SK-N-SH (cell line): ENCODE measurements at regions not wholly inside any gene's neighbourhood (a gene's known extent, or its start where the extent isn't known, plus 50 kb on each side); places are given as distances from the start of the nearest gene placed in this dataset.

Source experiments
- CHD2 ChIP-seq: fragments of 150-350 bp; IDR thresholded peaks from 2 replicates; pipeline ENCODE4 v1.6.1; 2018; ENCODE audit warnings: low read length; ENCODE audit not compliant: partially characterized antibody
- EP300 ChIP-seq, 2 experiments: IDR thresholded peaks; 2 replicates each; pipeline versions ENCODE4 v1.4.0 to v1.6.1; 2012; ENCODE audit warnings: borderline replicate concordance in 1 of 2, low read depth in 1 of 2, low read length in 1 of 2
- JUND ChIP-seq: IDR thresholded peaks from 2 replicates; pipeline ENCODE4 v1.4.0; 2012
- POLR2AphosphoS5 ChIP-seq: IDR thresholded peaks from 2 replicates; pipeline ENCODE4 v1.6.1; 2012; ENCODE audit warnings: low read depth, low read length
- RFX5 ChIP-seq: IDR thresholded peaks from 2 replicates; pipeline ENCODE4 v1.6.1; 2012; ENCODE audit warnings: mild to moderate bottlenecking, improper control_type of control experiment, low read length
- YY1 ChIP-seq: IDR thresholded peaks from 2 replicates; pipeline ENCODE4 v1.4.0; 2012; ENCODE audit warnings: low read depth, mild to moderate bottlenecking
- TF ChIP-seq, protein P1 (sequence below): fragments of 200-600 bp; sonication (generic); IDR thresholded peaks from 2 replicates; pipeline ENCODE4 v1.6.1; 2017; ENCODE audit warnings: antibody characterized with exemption, mild to moderate bottlenecking, moderate library complexity

- TF ChIP-seq, protein P1, sequence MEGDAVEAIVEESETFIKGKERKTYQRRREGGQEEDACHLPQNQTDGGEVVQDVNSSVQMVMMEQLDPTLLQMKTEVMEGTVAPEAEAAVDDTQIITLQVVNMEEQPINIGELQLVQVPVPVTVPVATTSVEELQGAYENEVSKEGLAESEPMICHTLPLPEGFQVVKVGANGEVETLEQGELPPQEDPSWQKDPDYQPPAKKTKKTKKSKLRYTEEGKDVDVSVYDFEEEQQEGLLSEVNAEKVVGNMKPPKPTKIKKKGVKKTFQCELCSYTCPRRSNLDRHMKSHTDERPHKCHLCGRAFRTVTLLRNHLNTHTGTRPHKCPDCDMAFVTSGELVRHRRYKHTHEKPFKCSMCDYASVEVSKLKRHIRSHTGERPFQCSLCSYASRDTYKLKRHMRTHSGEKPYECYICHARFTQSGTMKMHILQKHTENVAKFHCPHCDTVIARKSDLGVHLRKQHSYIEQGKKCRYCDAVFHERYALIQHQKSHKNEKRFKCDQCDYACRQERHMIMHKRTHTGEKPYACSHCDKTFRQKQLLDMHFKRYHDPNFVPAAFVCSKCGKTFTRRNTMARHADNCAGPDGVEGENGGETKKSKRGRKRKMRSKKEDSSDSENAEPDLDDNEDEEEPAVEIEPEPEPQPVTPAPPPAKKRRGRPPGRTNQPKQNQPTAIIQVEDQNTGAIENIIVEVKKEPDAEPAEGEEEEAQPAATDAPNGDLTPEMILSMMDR = no peak
- TF ChIP-seq RFX5 (no peak), POLR2AphosphoS5 (no peak), EP300 (IDR thresholded peaks at IDR 0.05; ENCODE audit: borderline replicate concordance in 1 of 2, low read depth in 1 of 2, low read length in 1 of 2) (no peak), CHD2 (no peak), JUND (no peak), YY1 (no peak)
Measured at GRCh38 chr6:9172096-9172495, 736.8 kb upstream of the SLC35B3 start.
